ENCODE measurements at regions not wholly inside any gene's neighbourhood (a gene's known extent, or its start where the extent isn't known, plus 50 kb on each side); places are given as distances from the start of the nearest gene placed in this dataset.

DNA sequence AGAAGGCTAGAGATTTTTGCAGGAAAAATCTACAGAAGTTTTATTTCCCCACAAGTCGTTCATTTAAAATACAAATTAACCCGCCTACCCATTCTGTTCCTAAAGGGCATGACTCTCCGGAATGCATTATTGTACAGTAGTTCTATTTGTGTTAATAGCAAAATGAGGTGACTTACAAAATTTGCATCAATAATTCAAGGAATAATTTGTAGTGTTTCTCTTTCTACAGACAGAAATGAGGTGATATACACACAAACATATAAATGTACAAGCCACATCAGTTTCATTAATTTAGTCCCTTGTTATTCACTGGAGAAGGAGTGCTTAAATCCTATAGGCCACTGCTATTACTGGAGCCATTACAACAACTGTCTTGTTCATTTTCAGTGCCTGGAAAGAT lies 501.3 kb upstream of the DIAPH2 start:
- Histone ChIP-seq H3K4me3 (ENCODE audit: extremely low read depth in 1 of 4, insufficient read depth in 2 of 4, low read depth in 3 of 4, low read length in 4 of 4) (no peak overlapping the region), H3K4ac (replicated peaks; ENCODE audit: insufficient read length, low read depth, low read length) (no peak overlapping the region), H3K23me2 (ENCODE audit: low read depth, low read length) (no peaks in the 10 kb centered on the region), H4K5ac (ENCODE audit: insufficient read length, low read depth, low read length) (no peak overlapping the region), H2BK120ac (replicated peaks; ENCODE audit: low read depth, low read length) (no peak overlapping the region), H3K36me3 (ENCODE audit: control insufficient read depth in 2 of 4, insufficient read depth in 4 of 4, low read length in 3 of 4) (no peaks in the 10 kb centered on the region), H3K9ac (replicated peaks in 1 of 4; ENCODE audit: extremely low read depth in 1 of 4, low read depth in 3 of 4, low read length in 3 of 4) (no peak overlapping the region), H4K20me1 (replicated peaks in 1 of 2; ENCODE audit: control insufficient read depth in 1 of 2, insufficient read depth in 2 of 2, low read length in 2 of 2) (no peaks in the 10 kb centered on the region), H3K79me2 (ENCODE audit: control insufficient read depth in 1 of 2, insufficient read depth in 2 of 2, low read length in 2 of 2) (no peaks in the 10 kb centered on the region), H3K27ac (ENCODE audit: low read depth, low read length) (no peak overlapping the region), H3K79me1 (ENCODE audit: low read depth, low read length) (no peaks in the 10 kb centered on the region), H3K23ac (ENCODE audit: insufficient read length) (no peak overlapping the region), H3K56ac (replicated peaks; ENCODE audit: insufficient read length, low read depth, low read length) (no peak overlapping the region), H4K91ac (replicated peaks; ENCODE audit: insufficient read length, low read length) (no peak overlapping the region), H3K4me2 (ENCODE audit: insufficient read depth in 1 of 2, low read depth in 2 of 2, low read length in 2 of 2) (no peak overlapping the region), H2BK20ac (ENCODE audit: low read length) (no peak overlapping the region), H2BK5ac (ENCODE audit: low read depth, low read length) (no peak overlapping the region), H4K8ac (ENCODE audit: extremely low read depth, insufficient read depth, low read length) (no peak overlapping the region), H3K27me3 (replicated peaks in 1 of 4; ENCODE audit: control insufficient read depth in 3 of 4, extremely low read depth in 1 of 4, insufficient read depth in 3 of 4, low read length in 3 of 4) (no peaks in the 10 kb centered on the region), H2AFZ (ENCODE audit: low read length) (no peak overlapping the region), H3K9me3 (ENCODE audit: insufficient read depth in 2 of 2, low read depth in 1 of 2, low read length in 1 of 2) (no peaks in the 10 kb centered on the region), H2AK5ac (ENCODE audit: low read depth, low read length) (no peak overlapping the region), H2BK12ac (ENCODE audit: low read depth, low read length) (no peak overlapping the region), H3K4me1 (replicated peaks in 1 of 4; ENCODE audit: control insufficient read depth in 3 of 4, insufficient read depth in 4 of 4, low read length in 3 of 4) (peaks cover 0 to 4% (median 0%) of the 10 kb centered on the region in 4 experiments; a peak in 3 of 7 replicates), H2BK15ac (ENCODE audit: low read length) (no peak overlapping the region), H3K18ac (ENCODE audit: extremely low read depth, low read length) (no peak overlapping the region), H3K14ac (ENCODE audit: insufficient read length) (no peak overlapping the region)
- 97% methylated on average over 3 of the region's 3 CpGs; no CpG with 5 or more reads in 1 of the 2 experiments for WGBS, 2 experiments (ENCODE audit: extremely low coverage in 1 of 2, insufficient coverage in 1 of 2, insufficient read length in 1 of 2, insufficient replicate concordance in 2 of 2, low coverage in 1 of 2, low lambda C conversion rate in 2 of 2, missing lambda C conversion rate in 1 of 2)
- POLR2A ChIA-PET (ENCODE audit: partially characterized antibody): no interaction called here
- TF ChIP-seq POU5F1 (IDR thresholded peaks at IDR 0.05; ENCODE audit: low read depth, low read length): no peak
- TF ChIP-seq SIX5 (IDR thresholded peaks at IDR 0.05; ENCODE audit: low read depth, low read length): no peak
- no peak for TF ChIP-seq YY1 (IDR thresholded peaks at IDR 0.05; ENCODE audit: low read depth, low read length)
- no peak for TF ChIP-seq TBP (IDR thresholded peaks at IDR 0.05; ENCODE audit: low read depth, low read length)
- TF ChIP-seq, protein P1, sequence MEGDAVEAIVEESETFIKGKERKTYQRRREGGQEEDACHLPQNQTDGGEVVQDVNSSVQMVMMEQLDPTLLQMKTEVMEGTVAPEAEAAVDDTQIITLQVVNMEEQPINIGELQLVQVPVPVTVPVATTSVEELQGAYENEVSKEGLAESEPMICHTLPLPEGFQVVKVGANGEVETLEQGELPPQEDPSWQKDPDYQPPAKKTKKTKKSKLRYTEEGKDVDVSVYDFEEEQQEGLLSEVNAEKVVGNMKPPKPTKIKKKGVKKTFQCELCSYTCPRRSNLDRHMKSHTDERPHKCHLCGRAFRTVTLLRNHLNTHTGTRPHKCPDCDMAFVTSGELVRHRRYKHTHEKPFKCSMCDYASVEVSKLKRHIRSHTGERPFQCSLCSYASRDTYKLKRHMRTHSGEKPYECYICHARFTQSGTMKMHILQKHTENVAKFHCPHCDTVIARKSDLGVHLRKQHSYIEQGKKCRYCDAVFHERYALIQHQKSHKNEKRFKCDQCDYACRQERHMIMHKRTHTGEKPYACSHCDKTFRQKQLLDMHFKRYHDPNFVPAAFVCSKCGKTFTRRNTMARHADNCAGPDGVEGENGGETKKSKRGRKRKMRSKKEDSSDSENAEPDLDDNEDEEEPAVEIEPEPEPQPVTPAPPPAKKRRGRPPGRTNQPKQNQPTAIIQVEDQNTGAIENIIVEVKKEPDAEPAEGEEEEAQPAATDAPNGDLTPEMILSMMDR (IDR thresholded peaks at IDR 0.05; ENCODE audit: control extremely low read depth in 1 of 3, insufficient read depth in 1 of 3, low read depth in 1 of 3, low read length in 3 of 3): no peak
- TF ChIP-seq FOSL1 (IDR thresholded peaks at IDR 0.05; ENCODE audit: insufficient read depth, low read depth, low read length): no peak
- no peak for TF ChIP-seq CHD1 (IDR thresholded peaks at IDR 0.05; ENCODE audit: low read depth, low read length)
- TF ChIP-seq, protein P2, sequence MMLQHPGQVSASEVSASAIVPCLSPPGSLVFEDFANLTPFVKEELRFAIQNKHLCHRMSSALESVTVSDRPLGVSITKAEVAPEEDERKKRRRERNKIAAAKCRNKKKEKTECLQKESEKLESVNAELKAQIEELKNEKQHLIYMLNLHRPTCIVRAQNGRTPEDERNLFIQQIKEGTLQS (IDR thresholded peaks at IDR 0.05; ENCODE audit: insufficient read depth, low read depth, low read length): no peak
- TF ChIP-seq SP4 (IDR thresholded peaks at IDR 0.05; ENCODE audit: low read length): no peak
- no peak for TF ChIP-seq KDM1A (IDR thresholded peaks at IDR 0.05; ENCODE audit: borderline replicate concordance, low read length)
- no peak for TF ChIP-seq EP300 (IDR thresholded peaks at IDR 0.05; ENCODE audit: borderline replicate concordance in 1 of 2, low read depth in 2 of 2, low read length in 2 of 2)
- no peak for TF ChIP-seq KDM5A (IDR thresholded peaks at IDR 0.05; ENCODE audit: low read length)
- DNase-seq (ENCODE audit: low read depth in 1 of 2, low spot score in 2 of 2): no peak
- no peak for FAIRE-seq
- CTCF ChIA-PET (ENCODE audit: partially characterized antibody): interaction anchor here (0.9 to 1.5 kb wide), 5 partner anchors 10 to 301 kb away, joined by 3 read pairs; no protein-coding TSS in a partner anchor

Measured in H1 (cell line).